ENCODE measurements at regions not wholly inside any gene's neighbourhood (a gene's known extent, or its start where the extent isn't known, plus 50 kb on each side); places are given as distances from the start of the nearest gene placed in this dataset.

DNA sequence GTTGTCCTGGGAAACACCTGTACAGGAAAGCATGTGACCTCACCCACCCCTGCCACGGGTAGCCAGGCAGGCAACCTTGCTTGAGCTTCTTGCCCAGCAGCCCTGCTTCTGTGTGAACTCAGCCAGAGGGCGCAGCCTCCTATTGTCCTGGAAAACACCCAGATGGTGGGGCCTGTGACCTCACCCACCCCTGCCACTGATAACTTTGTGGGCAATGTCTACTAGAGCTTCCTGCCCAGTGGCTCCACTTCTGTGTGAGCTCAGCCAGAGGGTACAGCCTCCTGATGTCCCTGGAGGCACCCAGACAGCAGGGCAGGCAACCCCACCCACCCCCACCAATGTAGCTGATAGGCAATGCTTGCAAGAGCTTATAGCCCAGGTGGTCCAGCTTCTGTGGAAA lies 146.3 kb downstream of the DTHD1 start:
- 83% methylated on average over 2 of the region's 2 CpGs for WGBS (ENCODE audit: insufficient coverage)
- DNase-seq (ENCODE audit: low read depth in 4 of 6, low spot score in 6 of 6), result no peak
- no peaks in the 10 kb centered on the region for H3K36me3 ChIP-seq (ENCODE audit: control insufficient read depth, insufficient read depth, low read length)

DNA sequence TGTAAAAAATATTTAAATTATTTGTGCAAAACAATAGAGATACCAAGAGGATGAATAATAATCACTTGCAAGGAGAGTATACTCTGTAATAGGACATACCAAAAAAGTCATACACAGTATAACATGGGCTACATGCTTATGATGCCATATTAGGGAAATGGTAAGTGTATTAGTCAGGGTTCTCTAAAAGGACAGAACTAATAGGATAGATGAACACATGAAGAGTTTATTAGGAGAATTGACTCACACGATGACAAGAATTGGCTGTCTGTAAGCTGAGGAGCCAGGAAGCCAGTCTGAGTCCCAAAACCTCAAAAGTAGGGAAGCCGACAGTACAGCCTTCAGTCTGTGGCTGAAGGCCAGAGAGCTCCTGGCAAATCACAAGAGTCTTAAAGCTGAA lies 151.2 kb downstream of the DTHD1 start:
- H3K4me1 ChIP-seq (ENCODE audit: control insufficient read depth, insufficient read depth, low read length), result no peaks in the 10 kb centered on the region
- no peaks in the 10 kb centered on the region for H3K9me3 ChIP-seq (ENCODE audit: control insufficient read depth, insufficient read depth, low read length)
- H3K36me3 ChIP-seq (ENCODE audit: control insufficient read depth, insufficient read depth, low read length), result no peaks in the 10 kb centered on the region
- no peak overlapping the region for H3K27ac ChIP-seq (ENCODE audit: low read depth, low read length)
- no peaks in the 10 kb centered on the region for H3K27me3 ChIP-seq (ENCODE audit: control insufficient read depth, insufficient read depth, low read length)
- WGBS (ENCODE audit: insufficient coverage), result 83% methylated on average over 2 of the region's 2 CpGs
- no peak overlapping the region for H3K4me3 ChIP-seq (ENCODE audit: low read depth, low read length)
- no peak for DNase-seq (ENCODE audit: low read depth in 4 of 6, low spot score in 6 of 6)

More for the DNA sequence above, 146.3 kb downstream of the DTHD1 start:
- no peak overlapping the region for H3K4me3 ChIP-seq (ENCODE audit: low read depth, low read length)
- no peak overlapping the region for H3K27ac ChIP-seq (ENCODE audit: low read depth, low read length)
- H3K27me3 ChIP-seq (ENCODE audit: control insufficient read depth, insufficient read depth, low read length), result no peaks in the 10 kb centered on the region
- H3K9me3 ChIP-seq (ENCODE audit: control insufficient read depth, insufficient read depth, low read length), result no peaks in the 10 kb centered on the region
- no peaks in the 10 kb centered on the region for H3K4me1 ChIP-seq (ENCODE audit: control insufficient read depth, insufficient read depth, low read length)

DNA sequence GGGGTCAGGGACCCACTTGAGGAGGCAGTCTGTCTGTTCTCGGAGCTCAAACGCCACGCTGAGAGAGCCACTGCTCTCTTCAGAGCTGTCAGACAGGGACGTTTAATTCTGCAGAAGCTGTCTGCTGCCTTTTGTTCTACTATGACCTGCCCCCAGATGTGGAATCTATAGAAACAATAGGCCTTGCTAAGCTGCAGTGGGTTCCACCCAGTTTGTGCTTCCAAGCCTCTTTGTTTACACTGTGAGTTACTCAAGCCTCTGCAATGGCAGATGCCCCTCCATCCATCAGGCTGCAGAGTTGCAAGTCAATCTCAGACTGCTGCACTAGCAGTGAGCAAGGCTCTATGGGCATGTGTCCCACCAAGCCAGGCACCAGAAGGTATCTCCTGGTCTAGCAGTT lies 158.1 kb downstream of the DTHD1 start:
- Histone ChIP-seq H3K9me3 (ENCODE audit: control insufficient read depth, insufficient read depth, low read length) (no peaks in the 10 kb centered on the region), H3K27ac (ENCODE audit: low read depth, low read length) (no peak overlapping the region), H3K36me3 (ENCODE audit: control insufficient read depth, insufficient read depth, low read length) (no peaks in the 10 kb centered on the region), H3K4me1 (ENCODE audit: control insufficient read depth, insufficient read depth, low read length) (no peaks in the 10 kb centered on the region), H3K27me3 (ENCODE audit: control insufficient read depth, insufficient read depth, low read length) (no peaks in the 10 kb centered on the region), H3K4me3 (ENCODE audit: low read depth, low read length) (no peak overlapping the region)
- WGBS (ENCODE audit: insufficient coverage), result 29% methylated on average over 4 of the region's 4 CpGs
- no peak for DNase-seq (ENCODE audit: low read depth in 4 of 6, low spot score in 6 of 6)

DNA sequence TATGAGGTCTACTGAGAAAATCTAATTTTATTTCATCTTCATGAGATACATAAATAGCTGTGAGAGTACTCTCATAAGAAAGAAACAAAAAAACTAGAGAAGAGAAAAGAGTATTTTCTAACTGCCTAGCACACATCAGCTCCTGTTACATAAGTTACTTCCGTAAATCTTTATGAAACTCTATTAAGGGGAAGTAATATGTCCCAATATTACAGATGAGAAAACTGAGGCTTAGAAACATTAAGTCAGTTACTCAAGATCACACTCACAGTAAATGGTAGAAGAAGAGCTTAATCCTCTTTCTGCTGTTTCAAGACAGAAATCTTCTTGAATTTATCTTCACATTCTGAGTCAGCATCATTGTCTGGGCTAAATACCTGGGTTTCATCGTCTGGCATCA lies 164.1 kb downstream of the DTHD1 start:
- Histone ChIP-seq H3K27me3 (ENCODE audit: control insufficient read depth, insufficient read depth, low read length) (no peaks in the 10 kb centered on the region), H3K27ac (ENCODE audit: low read depth, low read length) (no peak overlapping the region), H3K4me1 (ENCODE audit: control insufficient read depth, insufficient read depth, low read length) (no peaks in the 10 kb centered on the region), H3K36me3 (ENCODE audit: control insufficient read depth, insufficient read depth, low read length) (no peaks in the 10 kb centered on the region), H3K4me3 (ENCODE audit: low read depth, low read length) (no peak overlapping the region), H3K9me3 (ENCODE audit: control insufficient read depth, insufficient read depth, low read length) (no peaks in the 10 kb centered on the region)
- 88% methylated on average over 1 of the region's 2 CpGs for WGBS (ENCODE audit: insufficient coverage)
- DNase-seq (ENCODE audit: low read depth in 4 of 6, low spot score in 6 of 6), result no peak

DNA sequence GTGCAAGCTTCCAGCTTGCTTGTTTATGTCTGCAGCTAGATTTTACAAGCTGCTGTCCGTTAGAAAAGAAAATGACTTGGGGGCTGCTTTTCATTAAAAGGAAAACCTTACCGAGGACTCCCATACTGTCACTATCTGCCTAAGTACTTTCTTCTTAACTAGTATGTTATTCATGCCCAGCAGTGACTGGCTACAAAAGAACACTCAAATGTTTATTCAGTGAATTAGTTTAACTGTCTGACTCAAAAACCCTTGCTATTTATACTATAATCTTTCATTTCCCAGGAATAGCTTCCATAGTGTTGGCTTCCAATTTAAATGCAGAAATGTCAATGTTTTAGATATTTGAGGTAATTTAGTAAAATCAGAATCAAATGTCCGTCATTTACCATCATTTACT lies 164.9 kb downstream of the DTHD1 start:
- Histone ChIP-seq H3K36me3 (ENCODE audit: control insufficient read depth, insufficient read depth, low read length) (no peaks in the 10 kb centered on the region), H3K27ac (ENCODE audit: low read depth, low read length) (no peak overlapping the region), H3K9me3 (ENCODE audit: control insufficient read depth, insufficient read depth, low read length) (no peaks in the 10 kb centered on the region), H3K27me3 (ENCODE audit: control insufficient read depth, insufficient read depth, low read length) (no peaks in the 10 kb centered on the region), H3K4me1 (ENCODE audit: control insufficient read depth, insufficient read depth, low read length) (no peaks in the 10 kb centered on the region), H3K4me3 (ENCODE audit: low read depth, low read length) (no peak overlapping the region)
- no CpG with 5 or more reads among the region's 3 CpGs for WGBS (ENCODE audit: insufficient coverage)
- DNase-seq (ENCODE audit: low read depth in 4 of 6, low spot score in 6 of 6), result no peak

DNA sequence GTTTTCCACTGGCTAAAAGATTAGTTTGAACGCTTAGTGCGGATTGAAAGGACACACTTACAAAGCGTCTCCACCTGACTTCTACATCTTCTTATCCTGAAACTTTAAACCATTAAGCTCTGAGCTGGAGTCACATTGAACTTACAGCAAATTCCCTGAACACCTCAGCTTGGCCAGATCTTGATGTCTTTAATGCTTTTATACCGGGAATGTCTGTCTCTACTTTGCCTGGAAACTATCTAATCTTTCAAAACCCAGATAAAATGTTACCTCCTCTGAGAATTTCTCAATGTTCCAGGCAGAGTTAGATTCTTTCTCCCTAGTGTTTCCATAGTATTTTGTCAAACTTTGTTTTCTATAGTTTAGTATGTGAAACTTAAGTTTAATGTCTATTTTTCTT lies 179.9 kb downstream of the DTHD1 start:
- no peaks in the 10 kb centered on the region for H3K27me3 ChIP-seq (ENCODE audit: control insufficient read depth, insufficient read depth, low read length)
- 100% methylated on average over 3 of the region's 4 CpGs for WGBS (ENCODE audit: insufficient coverage)
- H3K4me3 ChIP-seq (ENCODE audit: low read depth, low read length), result no peak overlapping the region
- no peaks in the 10 kb centered on the region for H3K4me1 ChIP-seq (ENCODE audit: control insufficient read depth, insufficient read depth, low read length)
- H3K9me3 ChIP-seq (ENCODE audit: control insufficient read depth, insufficient read depth, low read length), result no peaks in the 10 kb centered on the region
- H3K27ac ChIP-seq (ENCODE audit: low read depth, low read length), result no peak overlapping the region
- DNase-seq (ENCODE audit: low read depth in 4 of 6, low spot score in 6 of 6), result no peak
- no peaks in the 10 kb centered on the region for H3K36me3 ChIP-seq (ENCODE audit: control insufficient read depth, insufficient read depth, low read length)

DNA sequence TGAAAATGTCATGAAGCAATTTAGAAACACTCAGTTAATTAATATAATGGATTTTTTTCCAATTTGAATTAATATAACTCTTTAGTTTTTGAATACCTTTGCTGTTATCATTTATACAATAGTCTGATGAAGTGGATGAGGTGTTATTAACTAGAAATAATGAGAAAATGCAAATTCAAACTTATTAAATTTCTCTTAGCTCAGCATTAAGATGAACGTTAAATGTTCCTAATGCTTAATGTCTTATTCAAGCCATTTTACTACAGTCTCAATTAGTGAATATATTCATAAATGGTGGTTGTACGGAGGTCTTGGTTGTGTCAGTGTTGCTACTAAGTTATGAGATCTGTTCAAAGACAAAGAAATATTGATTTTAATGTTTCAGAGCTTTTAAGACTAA lies 186.3 kb downstream of the DTHD1 start:
- DNase-seq (ENCODE audit: low read depth in 4 of 6, low spot score in 6 of 6), result no peak
- Histone ChIP-seq H3K9me3 (ENCODE audit: control insufficient read depth, insufficient read depth, low read length) (no peaks in the 10 kb centered on the region), H3K27ac (ENCODE audit: low read depth, low read length) (no peak overlapping the region), H3K27me3 (ENCODE audit: control insufficient read depth, insufficient read depth, low read length) (no peaks in the 10 kb centered on the region), H3K36me3 (ENCODE audit: control insufficient read depth, insufficient read depth, low read length) (no peaks in the 10 kb centered on the region), H3K4me1 (ENCODE audit: control insufficient read depth, insufficient read depth, low read length) (no peaks in the 10 kb centered on the region), H3K4me3 (ENCODE audit: low read depth, low read length) (no peak overlapping the region)
- no CpG with 5 or more reads among the region's 2 CpGs for WGBS (ENCODE audit: insufficient coverage)

DNA sequence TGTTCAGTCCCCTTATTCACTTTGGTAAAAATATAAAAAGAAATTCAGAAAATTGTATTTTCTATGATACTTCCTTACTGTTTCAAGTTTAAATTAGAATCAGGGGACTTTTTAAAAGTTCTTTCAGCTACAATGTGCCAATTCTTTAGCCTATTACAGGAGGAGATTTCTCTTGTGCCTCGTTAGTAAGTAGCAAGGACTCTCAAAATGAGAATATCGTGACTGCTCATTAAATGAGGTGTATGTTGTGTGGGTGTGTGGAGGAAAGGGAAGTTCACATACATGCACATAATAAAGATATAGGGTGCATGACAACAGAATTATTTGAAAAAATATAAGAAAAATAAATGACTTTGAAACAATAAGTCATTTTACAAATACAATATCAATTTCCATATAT lies 190.5 kb downstream of the DTHD1 start:
- Histone ChIP-seq H3K9me3 (ENCODE audit: control insufficient read depth, insufficient read depth, low read length) (no peaks in the 10 kb centered on the region), H3K27ac (ENCODE audit: low read depth, low read length) (no peak overlapping the region), H3K27me3 (ENCODE audit: control insufficient read depth, insufficient read depth, low read length) (no peaks in the 10 kb centered on the region), H3K4me1 (ENCODE audit: control insufficient read depth, insufficient read depth, low read length) (no peaks in the 10 kb centered on the region), H3K36me3 (ENCODE audit: control insufficient read depth, insufficient read depth, low read length) (no peaks in the 10 kb centered on the region), H3K4me3 (ENCODE audit: low read depth, low read length) (no peak overlapping the region)
- peak in 1 of 6 donors; percentile 33 for DNase-seq (ENCODE audit: low read depth in 4 of 6, low spot score in 6 of 6)
- WGBS (ENCODE audit: insufficient coverage), result no CpG with 5 or more reads among the region's 2 CpGs

DNA sequence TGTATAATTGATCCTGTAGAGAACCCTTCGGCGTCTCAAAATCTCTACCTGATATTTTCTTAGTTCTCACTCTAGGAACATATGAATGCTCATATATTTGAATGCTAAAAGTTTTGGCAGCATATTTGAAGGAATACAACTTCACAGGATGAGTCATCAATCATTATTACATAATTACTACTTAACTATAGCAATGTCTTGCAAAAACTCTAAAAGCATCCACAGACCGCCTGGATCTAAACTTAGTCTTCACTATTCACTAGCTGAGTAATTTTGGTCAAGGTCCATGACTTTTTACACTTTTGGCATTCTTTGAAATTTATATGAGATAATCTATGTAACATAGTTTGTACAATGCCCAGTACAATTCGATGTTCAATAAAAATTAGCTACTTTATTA lies 194.7 kb downstream of the DTHD1 start:
- H3K36me3 ChIP-seq (ENCODE audit: control insufficient read depth, insufficient read depth, low read length), result no peaks in the 10 kb centered on the region
- no peak overlapping the region for H3K4me3 ChIP-seq (ENCODE audit: low read depth, low read length)
- no peak overlapping the region for H3K27ac ChIP-seq (ENCODE audit: low read depth, low read length)
- H3K4me1 ChIP-seq (ENCODE audit: control insufficient read depth, insufficient read depth, low read length), result no peaks in the 10 kb centered on the region
- no peaks in the 10 kb centered on the region for H3K9me3 ChIP-seq (ENCODE audit: control insufficient read depth, insufficient read depth, low read length)
- DNase-seq (ENCODE audit: low read depth in 4 of 6, low spot score in 6 of 6), result no peak
- H3K27me3 ChIP-seq (ENCODE audit: control insufficient read depth, insufficient read depth, low read length), result no peaks in the 10 kb centered on the region
- WGBS (ENCODE audit: insufficient coverage), result no CpG with 5 or more reads among the region's 4 CpGs

GRCh38 chr4:36477861-36478260 lies 196.4 kb downstream of the DTHD1 start:
- no CpG with 5 or more reads among the region's 2 CpGs for whole genome bisulfite sequencing (ENCODE audit: insufficient coverage)
- Histone ChIP-seq H3K9me3 (ENCODE audit: control insufficient read depth, insufficient read depth, low read length) (no peaks in the 10 kb centered on the region), H3K4me3 (ENCODE audit: low read depth, low read length) (no peak overlapping the region), H3K36me3 (ENCODE audit: control insufficient read depth, insufficient read depth, low read length) (no peaks in the 10 kb centered on the region), H3K4me1 (ENCODE audit: control insufficient read depth, insufficient read depth, low read length) (no peaks in the 10 kb centered on the region), H3K27ac (ENCODE audit: low read depth, low read length) (no peak overlapping the region), H3K27me3 (ENCODE audit: control insufficient read depth, insufficient read depth, low read length) (no peaks in the 10 kb centered on the region)
- peak in 1 of 6 donors; percentile 42 for DNase-seq (ENCODE audit: low read depth in 4 of 6, low spot score in 6 of 6)

Measured in spinal cord (tissue), 9 donors.